ENCODE measurements at regions not wholly inside any gene's neighbourhood (a gene's known extent, or its start where the extent isn't known, plus 50 kb on each side); places are given as distances from the start of the nearest gene placed in this dataset.
"Not testable (repeated sequence)": the region's sequence is repeated elsewhere in the genome, so short reads cannot be mapped to it uniquely, and the experiment has no call there.

GRCh38 chr18:8531084-8531483 is 78.2 kb upstream of the RAB12 start:
- DNase-seq (ENCODE audit: low read depth in 4 of 4, low spot score in 3 of 4) = not testable (repeated sequence)

GRCh38 chr18:8536231-8536630 is 73.0 kb upstream of the RAB12 start:
- no peak for DNase-seq (ENCODE audit: low read depth in 4 of 4, low spot score in 3 of 4)

- DNase-seq (ENCODE audit: low read depth in 4 of 4, low spot score in 3 of 4) = no peak
Measured at GRCh38 chr18:8536922-8537321, 72.3 kb upstream of the RAB12 start.

- DNase-seq (ENCODE audit: low read depth in 4 of 4, low spot score in 3 of 4) = no peak
Measured at GRCh38 chr18:8537400-8537799, 71.8 kb upstream of the RAB12 start.

GRCh38 chr18:8538935-8539334 is 70.3 kb upstream of the RAB12 start:
- no peak for DNase-seq (ENCODE audit: low read depth in 4 of 4, low spot score in 3 of 4)

GRCh38 chr18:8546677-8547076 is 62.6 kb upstream of the RAB12 start:
- DNase-seq (ENCODE audit: low read depth in 4 of 4, low spot score in 3 of 4) = no peak

GRCh38 chr18:8548186-8548585 is 61.1 kb upstream of the RAB12 start:
- no peak for DNase-seq (ENCODE audit: low read depth in 4 of 4, low spot score in 3 of 4)

- no peak for DNase-seq (ENCODE audit: low read depth in 4 of 4, low spot score in 3 of 4)
Measured at GRCh38 chr18:8549254-8549757, 59.9 kb upstream of the RAB12 start.

GRCh38 chr18:8552151-8552550 is 57.1 kb upstream of the RAB12 start:
- no peak for DNase-seq (ENCODE audit: low read depth in 4 of 4, low spot score in 3 of 4)

- no peak for DNase-seq (ENCODE audit: low read depth in 4 of 4, low spot score in 3 of 4)
Measured at GRCh38 chr18:8554354-8554753, 54.9 kb upstream of the RAB12 start.

GRCh38 chr18:8556424-8556823 is 52.8 kb upstream of the RAB12 start:
- no peak for DNase-seq (ENCODE audit: low read depth in 4 of 4, low spot score in 3 of 4)

Measured in left renal pelvis (tissue), 4 donors.